ENCODE measurements at regions not wholly inside any gene's neighbourhood (a gene's known extent, or its start where the extent isn't known, plus 50 kb on each side); places are given as distances from the start of the nearest gene placed in this dataset.
"Not testable (repeated sequence)": the region's sequence is repeated elsewhere in the genome, so short reads cannot be mapped to it uniquely, and the experiment has no call there.

- DNase-seq (ENCODE audit: low read depth, low spot score): no peak
- H3K4me3 ChIP-seq (ENCODE audit: low read depth, low read length): no peak overlapping the region
- ChIA-PET CTCF (interaction anchor here (0.6 to 1.0 kb wide), 3 partner anchors 21 to 565 kb away, joined by 3 to 5 read pairs (median 3); no protein-coding TSS in a partner anchor), POLR2A (no interaction called here)
- TF ChIP-seq, protein P1, sequence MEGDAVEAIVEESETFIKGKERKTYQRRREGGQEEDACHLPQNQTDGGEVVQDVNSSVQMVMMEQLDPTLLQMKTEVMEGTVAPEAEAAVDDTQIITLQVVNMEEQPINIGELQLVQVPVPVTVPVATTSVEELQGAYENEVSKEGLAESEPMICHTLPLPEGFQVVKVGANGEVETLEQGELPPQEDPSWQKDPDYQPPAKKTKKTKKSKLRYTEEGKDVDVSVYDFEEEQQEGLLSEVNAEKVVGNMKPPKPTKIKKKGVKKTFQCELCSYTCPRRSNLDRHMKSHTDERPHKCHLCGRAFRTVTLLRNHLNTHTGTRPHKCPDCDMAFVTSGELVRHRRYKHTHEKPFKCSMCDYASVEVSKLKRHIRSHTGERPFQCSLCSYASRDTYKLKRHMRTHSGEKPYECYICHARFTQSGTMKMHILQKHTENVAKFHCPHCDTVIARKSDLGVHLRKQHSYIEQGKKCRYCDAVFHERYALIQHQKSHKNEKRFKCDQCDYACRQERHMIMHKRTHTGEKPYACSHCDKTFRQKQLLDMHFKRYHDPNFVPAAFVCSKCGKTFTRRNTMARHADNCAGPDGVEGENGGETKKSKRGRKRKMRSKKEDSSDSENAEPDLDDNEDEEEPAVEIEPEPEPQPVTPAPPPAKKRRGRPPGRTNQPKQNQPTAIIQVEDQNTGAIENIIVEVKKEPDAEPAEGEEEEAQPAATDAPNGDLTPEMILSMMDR (IDR thresholded peaks at IDR 0.05; ENCODE audit: insufficient read depth, low read length, missing control alignments): no peak
Observed at GRCh38 chr12:25397001-25397400, 146.3 kb upstream of the KRAS start.

DNA sequence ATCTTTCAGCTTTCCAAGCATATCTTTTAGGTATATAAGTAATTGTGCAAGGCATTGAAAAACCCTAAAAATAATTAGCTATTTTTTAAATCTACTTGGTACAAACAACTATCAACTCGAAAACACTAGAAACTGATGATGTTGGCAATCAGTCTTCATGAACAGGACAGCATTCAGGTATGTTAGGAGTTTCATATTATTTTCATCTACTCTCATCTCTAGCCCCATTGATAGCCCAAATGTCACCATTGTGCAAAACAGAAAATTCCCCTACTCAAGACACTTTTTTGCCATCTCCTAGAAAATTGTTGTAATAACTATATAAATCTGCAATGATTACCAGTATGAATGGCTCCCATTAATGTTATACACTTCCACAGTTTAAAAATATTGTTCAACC is 144.5 kb upstream of the KRAS start:
- H3K4me3 ChIP-seq (ENCODE audit: low read depth, low read length): no peak overlapping the region
- POLR2A ChIA-PET: no interaction called here
- no peak for DNase-seq (ENCODE audit: low read depth, low spot score)
- CTCF ChIA-PET: no interaction called here
- TF ChIP-seq, protein P1 (IDR thresholded peaks at IDR 0.05; ENCODE audit: insufficient read depth, low read length, missing control alignments): no peak

DNA sequence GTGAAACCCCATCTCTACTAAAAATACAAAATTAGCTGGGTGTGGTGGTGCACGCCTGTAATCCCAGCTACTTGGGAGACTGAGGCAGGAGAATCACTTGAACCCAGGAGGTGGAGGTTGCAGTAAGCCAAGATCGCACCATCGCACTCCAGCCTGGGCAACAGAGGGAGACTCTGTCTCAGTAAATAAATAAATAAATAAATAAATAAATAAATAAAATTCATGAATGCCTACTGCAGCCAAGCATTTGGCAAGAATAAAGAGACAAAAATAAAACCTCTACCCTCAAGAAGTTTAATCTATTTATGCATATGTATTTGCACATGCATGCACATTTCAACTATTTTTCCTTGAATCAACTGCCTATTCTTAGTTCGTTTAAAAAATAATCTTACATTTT is 144.0 kb upstream of the KRAS start:
- POLR2A ChIA-PET; CTCF ChIA-PET; H3K4me3 ChIP-seq (ENCODE audit: low read depth, low read length); DNase-seq (ENCODE audit: low read depth, low spot score): not testable (repeated sequence)

DNA sequence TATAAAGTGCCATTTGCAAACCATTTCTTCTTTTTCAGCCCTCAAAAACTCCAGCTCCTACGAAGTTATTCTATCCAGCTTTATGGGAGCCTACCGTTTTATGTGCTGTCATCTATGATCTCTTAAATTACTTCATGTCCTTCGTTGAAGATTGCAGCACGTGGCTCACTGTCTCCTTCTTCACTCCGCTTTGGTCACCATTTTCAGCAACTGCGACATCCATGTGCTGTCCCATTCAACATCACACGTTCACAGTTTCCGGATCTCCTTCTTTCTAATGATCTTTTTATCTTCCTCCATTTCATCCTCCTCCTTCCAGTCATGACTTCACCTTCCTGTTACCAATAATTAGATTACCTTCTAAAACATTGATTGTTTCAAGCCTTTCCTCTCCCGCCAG is 143.3 kb upstream of the KRAS start:
- DNase-seq (ENCODE audit: low read depth, low spot score): no peak
- TF ChIP-seq, protein P1 (IDR thresholded peaks at IDR 0.05; ENCODE audit: insufficient read depth, low read length, missing control alignments): no peak
- ChIA-PET CTCF (interaction anchor here (1.1 kb wide), 1 partner anchor 155 kb away, joined by 3 read pairs; no protein-coding TSS in a partner anchor), POLR2A (no interaction called here)
- H3K4me3 ChIP-seq (ENCODE audit: low read depth, low read length): no peak overlapping the region

DNA sequence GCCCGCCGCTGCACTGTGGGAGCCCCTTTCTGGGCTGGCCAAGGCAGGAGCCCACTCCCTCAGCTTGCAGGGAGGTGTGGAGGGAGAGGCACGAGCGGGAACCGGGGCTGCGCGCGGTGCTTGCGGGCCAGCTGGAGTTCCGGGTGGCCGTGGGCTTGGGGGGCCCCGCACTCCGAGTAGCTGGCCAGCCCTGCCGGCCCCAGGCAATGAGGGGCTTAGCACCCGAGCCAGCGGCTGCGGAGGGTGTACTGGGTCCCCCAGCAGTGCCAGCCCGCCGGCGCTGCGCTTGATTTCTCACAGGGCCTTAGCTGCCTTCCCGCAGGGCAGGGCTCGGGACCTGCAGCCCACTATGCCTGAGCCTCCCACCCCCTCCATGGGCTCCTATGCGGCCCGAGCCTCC is 140.6 kb upstream of the KRAS start:
- DNase-seq (ENCODE audit: low read depth, low spot score); POLR2A ChIA-PET; H3K4me3 ChIP-seq (ENCODE audit: low read depth, low read length): not testable (repeated sequence)
- CTCF ChIA-PET: interaction anchor here (1.0 to 1.6 kb wide), 3 partner anchors 10 to 237 kb away, joined by 3 to 7 read pairs (median 4); no protein-coding TSS in a partner anchor

DNA sequence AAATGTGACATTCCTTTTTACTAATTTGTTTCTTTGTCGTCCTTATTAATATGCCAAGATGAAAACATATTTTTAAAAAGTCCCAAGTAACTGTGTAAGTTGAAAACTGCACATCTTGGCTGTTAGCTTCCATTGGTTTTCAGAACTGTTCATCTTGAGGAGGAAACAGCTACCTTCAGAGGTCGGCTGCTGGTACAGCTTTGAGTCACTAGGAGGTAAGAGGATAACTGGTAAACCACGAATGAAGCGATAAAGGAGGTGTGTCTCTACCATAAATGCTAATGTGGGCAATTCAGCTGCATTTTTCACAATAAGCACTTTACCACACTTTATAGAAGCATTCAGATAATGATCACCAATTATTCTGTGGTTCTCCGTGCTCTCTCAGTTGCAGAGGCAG is 137.5 kb upstream of the KRAS start:
- ChIA-PET CTCF (interaction anchor here (0.9 to 1.8 kb wide), 22 partner anchors 13 to 571 kb away, joined by 3 to 11 read pairs (median 4); partner anchors contain the start of genes DNAI7, ETFRF1 and RASSF8), POLR2A (interaction anchor here (0.8 to 1.8 kb wide), 3 partner anchors 16 to 192 kb away, joined by 3 to 12 read pairs (median 4); partner anchors contain the start of gene KRAS)
- no peak for DNase-seq (ENCODE audit: low read depth, low spot score)
- TF ChIP-seq, protein P1 (IDR thresholded peaks at IDR 0.05; ENCODE audit: insufficient read depth, low read length, missing control alignments): no peak
- no peak overlapping the region for H3K4me3 ChIP-seq (ENCODE audit: low read depth, low read length)

DNA sequence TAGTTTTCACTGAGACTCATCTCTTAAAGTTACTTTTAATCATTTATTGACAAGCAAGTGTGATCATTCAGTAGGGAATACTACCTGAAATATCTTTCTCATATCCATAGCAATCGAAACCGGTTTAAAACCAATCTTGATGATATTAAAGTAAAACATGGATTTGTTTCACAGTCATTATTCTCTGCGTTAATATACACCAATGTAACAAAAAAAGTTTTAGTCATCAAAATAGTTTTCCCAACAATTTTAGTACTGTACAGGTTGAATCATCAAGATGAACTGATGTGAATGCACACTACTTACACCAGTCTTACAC is 137.0 kb upstream of the KRAS start:
- no peak for DNase-seq (ENCODE audit: low read depth, low spot score)
- no peak overlapping the region for H3K4me3 ChIP-seq (ENCODE audit: low read depth, low read length)
- CTCF ChIA-PET: interaction anchor here (0.7 to 1.8 kb wide), 34 partner anchors 19 to 662 kb away, joined by 3 to 11 read pairs (median 3); partner anchors contain the start of genes DNAI7, ETFRF1 and RASSF8
- TF ChIP-seq, protein P1 (IDR thresholded peaks at IDR 0.05; ENCODE audit: insufficient read depth, low read length, missing control alignments): no peak
- POLR2A ChIA-PET: interaction anchor here (0.7 to 1.8 kb wide), 6 partner anchors 16 to 193 kb away, joined by 3 to 12 read pairs (median 4); partner anchors contain the start of genes DNAI7, ETFRF1 and KRAS
